Bronchial epithelial cell (primary cell): ENCODE measurements at regions not wholly inside any gene's neighbourhood (a gene's known extent, or its start where the extent isn't known, plus 50 kb on each side); places are given as distances from the start of the nearest gene placed in this dataset.

ENCODE experiments used
- DNase-seq: peaks from one replicate; pipeline ENCODE4 v3.0.0-alpha.2; 2010; ENCODE audit warnings: low read depth
- FAIRE-seq: peaks from 2 replicates; lab custom pipeline; 2011; peaks lifted over from hg19 to GRCh38; lab: Jason Lieb, UNC
- H3K27me3 ChIP-seq: 2 replicates; pipeline ENCODE4 v1.5.1; 2011; ENCODE audit warnings: low read length; ENCODE audit not compliant: control insufficient read depth, insufficient read depth
- H3K36me3 ChIP-seq: 2 replicates; pipeline ENCODE4 v1.5.1; 2011; ENCODE audit warnings: low read length; ENCODE audit not compliant: control insufficient read depth, insufficient read depth
- H3K4me3 ChIP-seq: 2 replicates; pipeline ENCODE4 v1.5.1; 2011; ENCODE audit warnings: mild to moderate bottlenecking, low read depth, low read length, control low read depth
- TF ChIP-seq, protein P1 (sequence below): IDR thresholded peaks from 2 replicates; pipeline ENCODE4 v1.5.1; 2011; ENCODE audit warnings: mild to moderate bottlenecking, moderate library complexity, low read length, control low read depth, inconsistent platforms; ENCODE audit not compliant: insufficient read depth, severe bottlenecking

DNA sequence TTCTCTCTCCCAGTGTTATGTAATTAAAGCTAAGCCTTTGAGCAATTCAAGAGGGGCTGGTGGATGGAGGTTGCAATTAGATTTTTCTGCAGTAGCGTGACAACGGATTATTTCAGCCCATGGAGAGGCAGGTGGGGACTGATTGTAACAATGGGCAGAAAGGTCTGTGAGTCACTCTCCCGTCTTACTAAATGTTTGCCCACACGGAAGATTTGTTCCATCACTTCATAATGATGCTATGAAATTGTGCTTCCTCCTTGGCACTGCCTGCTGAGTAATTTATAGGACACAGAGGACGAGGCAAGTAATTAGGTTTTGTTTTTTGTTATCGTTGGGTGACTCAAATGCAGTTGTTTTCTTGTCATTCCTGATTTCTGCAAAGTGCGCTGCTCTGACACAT lies 594.5 kb upstream of the DPP6 start:
- Histone ChIP-seq H3K27me3 (no peaks in the 10 kb centered on the region), H3K4me3 (no peak overlapping the region), H3K36me3 (no peaks in the 10 kb centered on the region)
- DNase-seq, result no peak
- TF ChIP-seq, protein P1, sequence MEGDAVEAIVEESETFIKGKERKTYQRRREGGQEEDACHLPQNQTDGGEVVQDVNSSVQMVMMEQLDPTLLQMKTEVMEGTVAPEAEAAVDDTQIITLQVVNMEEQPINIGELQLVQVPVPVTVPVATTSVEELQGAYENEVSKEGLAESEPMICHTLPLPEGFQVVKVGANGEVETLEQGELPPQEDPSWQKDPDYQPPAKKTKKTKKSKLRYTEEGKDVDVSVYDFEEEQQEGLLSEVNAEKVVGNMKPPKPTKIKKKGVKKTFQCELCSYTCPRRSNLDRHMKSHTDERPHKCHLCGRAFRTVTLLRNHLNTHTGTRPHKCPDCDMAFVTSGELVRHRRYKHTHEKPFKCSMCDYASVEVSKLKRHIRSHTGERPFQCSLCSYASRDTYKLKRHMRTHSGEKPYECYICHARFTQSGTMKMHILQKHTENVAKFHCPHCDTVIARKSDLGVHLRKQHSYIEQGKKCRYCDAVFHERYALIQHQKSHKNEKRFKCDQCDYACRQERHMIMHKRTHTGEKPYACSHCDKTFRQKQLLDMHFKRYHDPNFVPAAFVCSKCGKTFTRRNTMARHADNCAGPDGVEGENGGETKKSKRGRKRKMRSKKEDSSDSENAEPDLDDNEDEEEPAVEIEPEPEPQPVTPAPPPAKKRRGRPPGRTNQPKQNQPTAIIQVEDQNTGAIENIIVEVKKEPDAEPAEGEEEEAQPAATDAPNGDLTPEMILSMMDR, result no peak
- FAIRE-seq, result no peak

DNA sequence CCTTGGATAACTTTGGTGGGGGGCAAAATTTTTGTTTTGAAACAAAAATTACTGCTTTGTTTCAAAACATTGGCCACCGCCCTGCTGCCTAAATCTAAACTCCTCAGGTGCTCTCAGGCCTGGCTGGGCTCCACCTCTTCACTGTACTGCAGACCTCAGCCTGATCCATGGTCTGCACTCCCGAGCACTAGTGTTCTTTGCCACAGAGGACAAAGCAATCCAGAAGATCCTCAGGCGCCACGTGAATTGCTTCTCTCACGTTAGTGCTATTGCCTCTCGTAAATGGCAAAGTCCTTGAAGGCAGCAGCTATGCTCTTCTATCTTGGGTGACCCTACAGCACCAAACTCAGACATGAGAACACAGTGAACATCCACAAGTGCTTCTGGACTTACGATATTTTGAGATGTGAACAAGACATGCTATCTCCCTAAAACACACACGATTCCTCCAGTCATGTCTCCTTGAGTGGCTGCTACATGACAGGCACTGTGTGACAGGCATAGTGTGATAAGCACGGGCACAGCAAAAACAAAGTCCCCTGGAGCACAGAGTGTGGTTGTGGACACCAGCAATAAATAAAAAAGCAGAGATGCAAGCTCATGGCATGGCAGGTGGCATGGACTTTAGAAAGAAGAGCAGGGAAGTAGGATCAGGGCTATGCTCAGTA lies 582.1 kb upstream of the DPP6 start:
- FAIRE-seq (no peak), DNase-seq (no peak)
- TF ChIP-seq, protein P1, result no peak

DNA sequence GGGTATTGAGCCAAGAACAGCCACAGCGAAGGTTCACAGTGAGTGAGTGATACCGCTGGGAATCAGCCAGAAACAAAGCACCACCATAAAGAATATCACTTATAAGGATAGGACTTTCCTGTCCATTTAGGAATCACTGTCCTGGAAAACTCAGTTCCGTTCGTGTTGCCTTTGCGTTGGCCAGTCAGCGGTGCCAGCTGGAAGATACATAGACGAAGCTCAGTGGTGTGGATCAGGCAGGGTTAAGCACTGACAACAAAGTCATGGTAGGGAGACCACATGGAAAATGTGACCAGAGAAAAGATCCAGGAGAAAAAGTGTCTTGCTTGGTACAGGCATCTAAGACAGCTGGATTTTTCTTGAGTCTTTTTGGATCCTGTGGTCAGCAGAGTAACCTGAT lies 579.7 kb upstream of the DPP6 start:
- H3K36me3 ChIP-seq, result no peaks in the 10 kb centered on the region
- no peak for DNase-seq
- TF ChIP-seq, protein P1, result no peak
- no peak overlapping the region for H3K4me3 ChIP-seq
- no peaks in the 10 kb centered on the region for H3K27me3 ChIP-seq
- peak; percentile 47 for FAIRE-seq

More for the DNA sequence above, 582.1 kb upstream of the DPP6 start:
- Histone ChIP-seq H3K27me3 (no peaks in the 10 kb centered on the region), H3K36me3 (no peaks in the 10 kb centered on the region), H3K4me3 (no peak overlapping the region)

DNA sequence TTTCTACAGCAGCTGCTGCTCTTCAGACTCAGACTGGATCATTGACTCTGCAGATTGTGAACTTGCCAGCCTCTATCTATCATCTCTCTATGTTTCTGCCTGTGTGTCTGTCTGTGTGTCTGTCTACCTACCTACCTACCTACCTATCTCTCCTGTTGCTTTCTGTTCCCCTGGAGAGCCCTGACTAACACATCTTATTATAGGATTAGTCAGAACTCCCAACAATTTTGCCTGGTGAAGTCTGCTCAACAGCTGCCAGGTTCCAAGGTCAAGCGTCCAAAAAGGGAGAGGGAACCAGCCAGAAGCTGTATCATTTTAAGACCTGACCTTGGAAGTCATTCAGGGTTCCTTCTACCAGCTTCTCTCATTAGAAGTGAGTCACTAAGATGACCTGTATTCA lies 579.0 kb upstream of the DPP6 start:
- FAIRE-seq, result no peak
- TF ChIP-seq, protein P1, result no peak
- Histone ChIP-seq H3K27me3 (no peaks in the 10 kb centered on the region), H3K36me3 (no peaks in the 10 kb centered on the region), H3K4me3 (no peak overlapping the region)
- DNase-seq, result no peak

DNA sequence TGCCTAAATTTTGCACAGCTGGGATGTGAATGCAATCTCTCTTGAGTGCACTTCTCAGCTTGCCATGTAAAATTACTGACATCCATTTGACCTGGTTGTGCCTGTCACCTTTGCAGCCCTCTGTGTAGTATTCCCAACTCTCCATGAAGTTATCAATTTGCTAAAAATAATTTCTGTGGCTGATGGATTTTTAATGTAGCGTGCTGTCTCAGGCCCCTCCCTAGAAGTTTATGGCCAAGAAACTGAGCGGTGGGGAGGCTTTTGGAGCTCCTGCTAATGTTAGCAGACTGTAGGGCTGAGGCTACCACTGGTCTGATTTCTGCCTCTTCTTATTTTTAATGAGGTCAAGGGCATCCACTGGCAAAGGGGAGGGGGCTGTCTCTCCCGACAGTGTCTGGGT lies 577.0 kb upstream of the DPP6 start:
- H3K27me3 ChIP-seq, result no peaks in the 10 kb centered on the region
- H3K36me3 ChIP-seq, result no peaks in the 10 kb centered on the region
- FAIRE-seq, result no peak
- no peak for DNase-seq
- TF ChIP-seq, protein P1, result no peak
- H3K4me3 ChIP-seq, result no peak overlapping the region

DNA sequence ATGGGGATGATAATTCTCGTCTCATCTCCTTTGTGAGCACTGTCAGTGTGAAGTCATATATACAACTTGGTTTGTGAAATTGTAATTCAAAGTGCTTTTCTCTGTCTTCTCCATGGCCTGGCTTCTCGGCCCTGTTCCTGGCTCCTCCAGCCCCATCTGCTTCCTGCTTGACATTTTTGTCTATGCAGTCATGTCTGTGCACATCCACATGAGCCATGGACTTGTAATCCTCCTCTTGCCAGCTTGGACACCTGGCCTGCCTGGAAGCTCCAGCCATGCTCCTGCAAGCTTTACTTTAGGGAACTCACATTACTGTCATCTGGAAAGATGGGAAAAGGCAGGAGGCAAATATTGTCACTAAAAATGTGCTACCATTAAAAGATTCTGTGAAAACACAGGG lies 576.0 kb upstream of the DPP6 start:
- no peaks in the 10 kb centered on the region for H3K27me3 ChIP-seq
- FAIRE-seq (no peak), DNase-seq (no peak)
- no peaks in the 10 kb centered on the region for H3K36me3 ChIP-seq
- TF ChIP-seq, protein P1, result no peak
- no peak overlapping the region for H3K4me3 ChIP-seq
